H1 (cell line): ENCODE measurements at regions not wholly inside any gene's neighbourhood (a gene's known extent, or its start where the extent isn't known, plus 50 kb on each side); places are given as distances from the start of the nearest gene placed in this dataset.

Experiments
- CTCF ChIA-PET: fragments of 300-600 bp; sonication (Branson Sonifier 250); formaldehyde crosslinking; loops from one replicate; lab custom pipeline; 2021; ENCODE audit not compliant: partially characterized antibody; lab: Charles Lee
- POLR2A ChIA-PET: fragments of 300-600 bp; sonication (Branson Sonifier 250); formaldehyde crosslinking; loops from one replicate; lab custom pipeline; 2021; ENCODE audit warnings: inconsistent platforms; ENCODE audit not compliant: partially characterized antibody; lab: Charles Lee
- DNase-seq, 2 experiments: peaks; one replicate each; pipeline versions ENCODE4 v3.0.0 to v3.0.0-alpha.2; 2010 to 2022; ENCODE audit warnings: low spot score in 2 of 2, low read depth in 1 of 2, mixed read lengths in 1 of 2
- FAIRE-seq: peaks from 2 replicates; lab custom pipeline; 2011; peaks lifted over from hg19 to GRCh38; lab: Jason Lieb, UNC
- H2AFZ ChIP-seq: 2 replicates; pipeline ENCODE4 v1.8.1; 2012; ENCODE audit warnings: low read length, inconsistent platforms
- H2AK5ac ChIP-seq: 2 replicates; pipeline ENCODE4 v1.6.1; 2013; ENCODE audit warnings: low read depth, low read length
- H2BK120ac ChIP-seq: replicated peaks from 2 replicates; pipeline ENCODE3; 2013; ENCODE audit warnings: low read depth, low read length, inconsistent platforms
- H2BK12ac ChIP-seq: 2 replicates; pipeline ENCODE4 v1.6.1; 2013; ENCODE audit warnings: low read depth, low read length
- H2BK15ac ChIP-seq: 2 replicates; pipeline ENCODE4 v1.6.1; 2013; ENCODE audit warnings: low read length
- H2BK20ac ChIP-seq: 2 replicates; pipeline ENCODE4 v1.6.1; 2013; ENCODE audit warnings: low read length
- H2BK5ac ChIP-seq: 2 replicates; pipeline ENCODE4 v1.6.1; 2013; ENCODE audit warnings: low read depth, low read length
- H3K14ac ChIP-seq: 2 replicates; pipeline ENCODE4 v1.6.1; 2013; ENCODE audit warnings: inconsistent platforms; ENCODE audit not compliant: insufficient read length
- H3K18ac ChIP-seq: 2 replicates; pipeline ENCODE4 v1.6.1; 2013; ENCODE audit warnings: low read length; ENCODE audit errors: extremely low read depth
- H3K23ac ChIP-seq: 2 replicates; pipeline ENCODE4 v1.6.1; 2013; ENCODE audit warnings: inconsistent platforms; ENCODE audit not compliant: insufficient read length
- H3K23me2 ChIP-seq: 2 replicates; pipeline ENCODE4 v1.6.1; 2013; ENCODE audit warnings: low read depth, low read length
- H3K27ac ChIP-seq: 2 replicates; pipeline ENCODE4 v1.6.1; 2011; ENCODE audit warnings: low read depth, low read length, inconsistent platforms
- H3K27me3 ChIP-seq, 4 experiments: replicated peaks in 1 of 4; 1 replicate in 1 of 4; 2 replicates in 3 of 4; pipeline versions ENCODE4 v1.6.1 to v1.8.1; 2011 to 2013; ENCODE audit warnings: low read length in 3 of 4, mild to moderate bottlenecking in 3 of 4, inconsistent platforms in 2 of 4, mixed read lengths in 2 of 4, moderate library complexity in 1 of 4; ENCODE audit not compliant: control insufficient read depth in 3 of 4, insufficient read depth in 3 of 4; ENCODE audit errors: extremely low read depth in 1 of 4
- H3K36me3 ChIP-seq, 4 experiments: 2 replicates each; pipeline versions ENCODE4 v1.6.1 to v1.8.1; 2011 to 2013; ENCODE audit warnings: mild to moderate bottlenecking in 4 of 4, low read length in 3 of 4, moderate library complexity in 2 of 4, control low read depth in 1 of 4, inconsistent platforms in 1 of 4; ENCODE audit not compliant: insufficient read depth in 4 of 4, control insufficient read depth in 2 of 4
- H3K4ac ChIP-seq: replicated peaks from 2 replicates; pipeline ENCODE3; 2013; ENCODE audit warnings: low read length, low read depth, mixed read lengths, inconsistent platforms; ENCODE audit not compliant: insufficient read length
- H3K4me1 ChIP-seq, 4 experiments: replicated peaks in 1 of 4; 1 replicate in 1 of 4; 2 replicates in 3 of 4; pipeline versions ENCODE4 v1.6.1 to v1.8.1; 2011 to 2013; ENCODE audit warnings: low read length in 3 of 4, inconsistent platforms in 2 of 4, mixed read lengths in 1 of 4; ENCODE audit not compliant: insufficient read depth in 4 of 4, control insufficient read depth in 3 of 4
- H3K4me2 ChIP-seq, 2 experiments: 2 replicates each; pipeline versions ENCODE4 v1.6.1 to v1.8.1; 2011 to 2013; ENCODE audit warnings: low read depth in 2 of 2, low read length in 2 of 2, control low read depth in 1 of 2, inconsistent platforms in 1 of 2, mild to moderate bottlenecking in 1 of 2; ENCODE audit not compliant: insufficient read depth in 1 of 2
- H3K4me3 ChIP-seq, 4 experiments: fragments of 200-600, 300-600 bp in 1 of 4; sonication (generic), shearing (Covaris generic), sonication (Bioruptor Twin) in 1 of 4; 2 replicates each; pipeline versions ENCODE4 v1.5.1 to v1.8.1; 2011 to 2016; ENCODE audit warnings: low read length in 4 of 4, low read depth in 3 of 4, control low read depth in 2 of 4, inconsistent platforms in 2 of 4, mild to moderate bottlenecking in 2 of 4, mixed read lengths in 1 of 4, moderate library complexity in 1 of 4; ENCODE audit not compliant: insufficient read depth in 2 of 4; ENCODE audit errors: extremely low read depth in 1 of 4
- H3K56ac ChIP-seq: replicated peaks from 2 replicates; pipeline ENCODE3; 2013; ENCODE audit warnings: low read depth, mild to moderate bottlenecking, mixed read lengths, low read length, inconsistent platforms; ENCODE audit not compliant: insufficient read length
- H3K79me1 ChIP-seq: 2 replicates; pipeline ENCODE4 v1.6.1; 2013; ENCODE audit warnings: low read depth, low read length, control low read depth
- H3K79me2 ChIP-seq, 2 experiments: 2 replicates each; pipeline versions ENCODE4 v1.6.1 to v1.8.1; 2012 to 2013; ENCODE audit warnings: low read length in 2 of 2, mild to moderate bottlenecking in 2 of 2, inconsistent platforms in 1 of 2; ENCODE audit not compliant: insufficient read depth in 2 of 2, control insufficient read depth in 1 of 2
- H3K9ac ChIP-seq, 4 experiments: replicated peaks in 1 of 4; 1 replicate in 1 of 4; 2 replicates in 3 of 4; pipeline versions ENCODE4 v1.6.1 to v1.8.1; 2011 to 2013; ENCODE audit warnings: low read depth in 3 of 4, low read length in 3 of 4, control low read depth in 2 of 4, mild to moderate bottlenecking in 2 of 4, moderate library complexity in 2 of 4, inconsistent platforms in 1 of 4; ENCODE audit errors: extremely low read depth in 1 of 4
- H3K9me3 ChIP-seq, 2 experiments: 2 replicates each; pipeline versions ENCODE4 v1.6.1 to v1.8.1; 2012 to 2013; ENCODE audit warnings: mild to moderate bottlenecking in 2 of 2, moderate library complexity in 2 of 2, control low read depth in 1 of 2, inconsistent platforms in 1 of 2, low read depth in 1 of 2, low read length in 1 of 2, mixed read lengths in 1 of 2; ENCODE audit not compliant: insufficient read depth in 2 of 2
- H4K20me1 ChIP-seq, 2 experiments: replicated peaks in 1 of 2; 2 replicates each; pipeline versions ENCODE3 to v1.8.1; 2011 to 2013; ENCODE audit warnings: inconsistent platforms in 2 of 2, low read length in 2 of 2, mild to moderate bottlenecking in 1 of 2; ENCODE audit not compliant: insufficient read depth in 2 of 2, control insufficient read depth in 1 of 2
- H4K5ac ChIP-seq: 2 replicates; pipeline ENCODE4 v1.6.1; 2013; ENCODE audit warnings: low read length, low read depth, mixed read lengths, inconsistent platforms; ENCODE audit not compliant: insufficient read length
- H4K8ac ChIP-seq: 2 replicates; pipeline ENCODE4 v1.8.0; 2013; ENCODE audit warnings: mild to moderate bottlenecking, moderate library complexity, low read length, inconsistent platforms; ENCODE audit not compliant: insufficient read depth; ENCODE audit errors: extremely low read depth
- H4K91ac ChIP-seq: replicated peaks from 2 replicates; pipeline ENCODE3; 2013; ENCODE audit warnings: low read length, mixed read lengths, inconsistent platforms; ENCODE audit not compliant: insufficient read length
- CREB1 ChIP-seq: IDR thresholded peaks from 2 replicates; pipeline ENCODE4 v1.6.1; 2012; ENCODE audit warnings: inconsistent platforms
- E2F6 ChIP-seq: IDR thresholded peaks from 2 replicates; pipeline ENCODE4 v1.6.1; 2012; ENCODE audit warnings: inconsistent platforms
- SAP30 ChIP-seq: fragments of 300-600 bp; sonication (generic); IDR thresholded peaks from 2 replicates; pipeline ENCODE4 v1.7.1; 2012; ENCODE audit warnings: low read length, moderate library complexity, mild to moderate bottlenecking, inconsistent platforms; ENCODE audit not compliant: insufficient read depth, insufficient replicate concordance
- WGBS, 2 experiments: shearing (Covaris generic) in 1 of 2; methylation state at CpG; one replicate each; pipeline versions ENCODE4 v1.1.6 to v1.1.7; 2013 to 2015; ENCODE audit warnings: low lambda C conversion rate in 2 of 2, mixed read lengths in 2 of 2, inconsistent platforms in 1 of 2, low coverage in 1 of 2, missing lambda C conversion rate in 1 of 2; ENCODE audit not compliant: insufficient replicate concordance in 2 of 2, insufficient coverage in 1 of 2, insufficient read length in 1 of 2; ENCODE audit errors: extremely low coverage in 1 of 2, missing lambda C conversion rate in 1 of 2; 5-methylcytosine and 5-hydroxymethylcytosine counted together

DNA sequence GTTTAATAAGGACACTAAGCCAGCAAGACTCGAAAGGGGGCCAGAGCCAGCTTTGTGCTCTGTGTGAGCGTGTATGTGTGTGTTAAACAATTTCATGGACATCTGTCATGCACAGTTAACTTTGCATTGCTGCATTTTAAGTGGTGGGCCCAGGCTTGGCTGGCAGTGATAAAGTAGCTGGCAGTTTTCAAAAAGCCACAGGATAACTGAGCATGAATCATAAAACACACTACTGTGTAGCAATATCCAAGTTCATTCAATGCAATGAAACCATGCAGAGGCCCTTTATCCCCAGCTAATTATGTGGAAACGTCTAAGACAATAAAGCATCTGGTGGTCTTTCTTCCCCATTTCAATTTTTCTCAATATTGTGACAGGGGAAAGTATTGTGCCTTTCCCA lies 132.9 kb downstream of the NKX6-1 start:
- Histone ChIP-seq H2BK12ac (no peak overlapping the region), H2BK5ac (no peak overlapping the region), H3K56ac (no peak overlapping the region), H4K20me1 (peaks cover 0 to 2% of the 10 kb centered on the region in 2 experiments), H3K4ac (no peak overlapping the region), H3K9ac (no peak overlapping the region), H4K91ac (no peak overlapping the region), H2BK15ac (no peak overlapping the region), H3K36me3 (no peaks in the 10 kb centered on the region), H4K8ac (no peak overlapping the region), H3K27ac (no peak overlapping the region), H2BK20ac (no peak overlapping the region), H3K23me2 (peaks cover 4% of the 10 kb centered on the region; the same call in 1 of the 2 replicates), H3K14ac (no peak overlapping the region), H3K79me2 (no peaks in the 10 kb centered on the region), H3K4me3 (no peak overlapping the region), H3K18ac (no peak overlapping the region), H4K5ac (no peak overlapping the region), H3K4me2 (no peak overlapping the region), H2AFZ (no peak overlapping the region), H3K23ac (no peak overlapping the region), H2AK5ac (no peak overlapping the region), H2BK120ac (no peak overlapping the region), H3K4me1 (peaks cover 0 to 3% (median 0%) of the 10 kb centered on the region in 4 experiments; a peak in 2 of 7 replicates), H3K9me3 (no peaks in the 10 kb centered on the region; a peak in 1 of 4 replicates), H3K27me3 (no peaks in the 10 kb centered on the region), H3K79me1 (no peaks in the 10 kb centered on the region)
- no peak for TF ChIP-seq CREB1
- TF ChIP-seq SAP30 = no peak
- TF ChIP-seq E2F6 = no peak
- ChIA-PET CTCF (interaction anchor here (1.1 to 2.5 kb wide), 2 partner anchors 24 to 116 kb away, joined by 3 to 6 read pairs; no protein-coding TSS in a partner anchor), POLR2A (no interaction called here)
- FAIRE-seq (no peak), DNase-seq (no peak)
- 88% methylated on average over 3 of the region's 3 CpGs; no CpG with 5 or more reads in 1 of the 2 experiments for WGBS, 2 experiments
